AG04450 (cell line): ENCODE measurements at regions not wholly inside any gene's neighbourhood (a gene's known extent, or its start where the extent isn't known, plus 50 kb on each side); places are given as distances from the start of the nearest gene placed in this dataset.

Experiments used
- CTCF ChIA-PET: fragments of 300-600, 350-600 bp; formaldehyde crosslinking; extraction: SDS; loops from one replicate; lab custom pipeline; 2022; ENCODE audit warnings: antibody characterized with exemption, inconsistent platforms; lab: Charles Lee
- POLR2A ChIA-PET: fragments of 350-600 bp; formaldehyde crosslinking; extraction: SDS; loops from one replicate; lab custom pipeline; 2021; ENCODE audit warnings: antibody characterized with exemption, inconsistent platforms; lab: Yijun Ruan, JAX
- DNase-seq: peaks from one replicate; pipeline ENCODE4 v3.0.0-alpha.2; 2011; ENCODE audit warnings: low read depth, low spot score
- H3K27ac ChIP-seq: one replicate; pipeline ENCODE4 v1.5.1; 2012; ENCODE audit warnings: low read depth, low read length, control low read depth
- H3K27me3 ChIP-seq: one replicate; pipeline ENCODE4 v1.6.0; 2012; ENCODE audit warnings: low read length; ENCODE audit not compliant: control insufficient read depth, insufficient read depth
- H3K4me3 ChIP-seq: 2 replicates; pipeline ENCODE4 v1.5.1; 2011; ENCODE audit warnings: mild to moderate bottlenecking, low read depth, low read length, control low read depth
- H3K9me3 ChIP-seq: 2 replicates; pipeline ENCODE4 v1.5.1; 2012; ENCODE audit warnings: low read length; ENCODE audit not compliant: control insufficient read depth, insufficient read depth
- TF ChIP-seq, protein P1 (sequence below): IDR thresholded peaks from 2 replicates; pipeline ENCODE4 v1.5.1; 2011; ENCODE audit warnings: low read depth, low read length, control low read depth, inconsistent platforms

GRCh38 chr3:64303881-64304280 lies 78.6 kb upstream of the PRICKLE2 start:
- Histone ChIP-seq H3K27me3 (no peaks in the 10 kb centered on the region), H3K27ac (no peak overlapping the region), H3K9me3 (no peaks in the 10 kb centered on the region), H3K4me3 (no peak overlapping the region)
- TF ChIP-seq, protein P1, sequence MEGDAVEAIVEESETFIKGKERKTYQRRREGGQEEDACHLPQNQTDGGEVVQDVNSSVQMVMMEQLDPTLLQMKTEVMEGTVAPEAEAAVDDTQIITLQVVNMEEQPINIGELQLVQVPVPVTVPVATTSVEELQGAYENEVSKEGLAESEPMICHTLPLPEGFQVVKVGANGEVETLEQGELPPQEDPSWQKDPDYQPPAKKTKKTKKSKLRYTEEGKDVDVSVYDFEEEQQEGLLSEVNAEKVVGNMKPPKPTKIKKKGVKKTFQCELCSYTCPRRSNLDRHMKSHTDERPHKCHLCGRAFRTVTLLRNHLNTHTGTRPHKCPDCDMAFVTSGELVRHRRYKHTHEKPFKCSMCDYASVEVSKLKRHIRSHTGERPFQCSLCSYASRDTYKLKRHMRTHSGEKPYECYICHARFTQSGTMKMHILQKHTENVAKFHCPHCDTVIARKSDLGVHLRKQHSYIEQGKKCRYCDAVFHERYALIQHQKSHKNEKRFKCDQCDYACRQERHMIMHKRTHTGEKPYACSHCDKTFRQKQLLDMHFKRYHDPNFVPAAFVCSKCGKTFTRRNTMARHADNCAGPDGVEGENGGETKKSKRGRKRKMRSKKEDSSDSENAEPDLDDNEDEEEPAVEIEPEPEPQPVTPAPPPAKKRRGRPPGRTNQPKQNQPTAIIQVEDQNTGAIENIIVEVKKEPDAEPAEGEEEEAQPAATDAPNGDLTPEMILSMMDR, result no peak
- no peak for DNase-seq
- CTCF ChIA-PET, result no interaction called here
- POLR2A ChIA-PET, result no interaction called here

GRCh38 chr3:64303401-64303800 lies 78.1 kb upstream of the PRICKLE2 start:
- no peak overlapping the region for H3K27ac ChIP-seq
- DNase-seq, result no peak
- H3K4me3 ChIP-seq, result no peak overlapping the region
- TF ChIP-seq, protein P1, result no peak
- no peaks in the 10 kb centered on the region for H3K9me3 ChIP-seq
- ChIA-PET CTCF (no interaction called here), POLR2A (no interaction called here)
- H3K27me3 ChIP-seq, result no peaks in the 10 kb centered on the region

DNA sequence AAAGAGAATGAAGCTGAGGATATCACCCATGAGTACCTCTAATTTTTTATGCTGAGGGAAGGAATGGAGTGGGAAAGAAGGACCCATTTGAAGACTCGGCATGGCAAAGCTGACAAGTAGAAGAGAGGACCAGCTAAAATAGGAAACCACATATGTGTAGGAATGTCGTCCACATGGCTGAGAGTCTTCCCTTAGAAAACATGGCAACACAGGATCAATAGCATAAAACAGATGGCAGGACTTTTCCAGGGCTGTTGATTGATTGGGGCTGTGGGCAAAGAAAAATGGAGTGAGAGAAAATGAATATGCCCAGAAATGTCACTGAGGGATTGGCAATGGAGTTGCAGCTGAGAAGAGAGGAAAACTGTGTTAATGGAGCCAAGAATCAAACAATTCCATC lies 76.2 kb upstream of the PRICKLE2 start:
- H3K27ac ChIP-seq, result no peak overlapping the region
- H3K4me3 ChIP-seq, result no peak overlapping the region
- peaks cover 3% of the 10 kb centered on the region; the same call in 1 of the 2 replicates for H3K9me3 ChIP-seq
- ChIA-PET POLR2A (interaction anchor here (0.7 kb wide), 1 partner anchor 40 kb away, joined by 3 read pairs; no protein-coding TSS in a partner anchor), CTCF (interaction anchor here (1.0 to 1.2 kb wide), 3 partner anchors 185 to 278 kb away, joined by 3 to 8 read pairs (median 5); no protein-coding TSS in a partner anchor)
- no peak for DNase-seq
- no peaks in the 10 kb centered on the region for H3K27me3 ChIP-seq
- TF ChIP-seq, protein P1, result no peak

DNA sequence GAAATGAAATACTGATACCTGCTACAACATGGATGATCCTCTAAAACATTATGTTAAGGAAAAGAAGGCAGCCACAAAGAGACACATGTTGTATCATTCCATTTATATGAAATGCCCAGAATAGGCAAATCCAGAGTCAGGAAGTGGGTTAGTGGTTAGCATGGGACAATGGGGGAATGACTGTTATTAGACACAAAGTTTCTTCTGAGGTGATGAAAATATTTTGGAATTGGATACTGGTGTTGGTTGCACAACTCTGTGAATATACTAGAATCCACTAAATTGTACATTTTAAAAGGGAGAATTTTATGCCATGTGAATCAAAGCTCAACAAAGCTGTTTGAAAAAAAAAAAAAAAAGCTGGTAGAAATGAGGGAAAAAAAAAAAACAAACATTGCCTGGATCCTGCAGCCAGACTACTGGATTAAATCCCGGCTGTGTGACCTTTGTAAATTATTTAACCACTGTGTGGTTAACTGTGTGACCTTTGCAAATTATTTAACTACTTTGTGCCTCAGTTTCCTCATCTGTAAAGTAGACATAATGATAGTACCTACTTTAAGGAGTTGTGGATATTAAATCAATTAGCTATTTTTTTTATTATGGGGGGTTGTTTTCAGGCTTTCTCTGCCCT lies 75.6 kb upstream of the PRICKLE2 start:
- TF ChIP-seq, protein P1, result no peak
- ChIA-PET POLR2A (interaction anchor here (0.6 to 0.9 kb wide), 3 partner anchors 20 to 40 kb away, joined by 3 to 4 read pairs (median 3); no protein-coding TSS in a partner anchor), CTCF (interaction anchor here (1.0 to 1.2 kb wide), 3 partner anchors 186 to 277 kb away, joined by 3 to 8 read pairs (median 5); no protein-coding TSS in a partner anchor)
- no peak overlapping the region for H3K4me3 ChIP-seq
- no peak for DNase-seq
- H3K27ac ChIP-seq, result no peak overlapping the region
- H3K9me3 ChIP-seq, result peaks cover 3% of the 10 kb centered on the region; the same call in 1 of the 2 replicates
- H3K27me3 ChIP-seq, result no peaks in the 10 kb centered on the region

- Histone ChIP-seq H3K27ac (no peak overlapping the region), H3K27me3 (no peaks in the 10 kb centered on the region), H3K9me3 (peaks cover 3% of the 10 kb centered on the region; the same call in 1 of the 2 replicates), H3K4me3 (no peak overlapping the region)
- TF ChIP-seq, protein P1, result no peak
- POLR2A ChIA-PET, result no interaction called here
- no peak for DNase-seq
- CTCF ChIA-PET, result interaction anchor here (0.6 kb wide), 1 partner anchor 114 kb away, joined by 3 read pairs; no protein-coding TSS in a partner anchor
Measured at GRCh38 chr3:64299206-64299605, 73.9 kb upstream of the PRICKLE2 start.
